ENCODE measurements at regions not wholly inside any gene's neighbourhood (a gene's known extent, or its start where the extent isn't known, plus 50 kb on each side); places are given as distances from the start of the nearest gene placed in this dataset.

DNA sequence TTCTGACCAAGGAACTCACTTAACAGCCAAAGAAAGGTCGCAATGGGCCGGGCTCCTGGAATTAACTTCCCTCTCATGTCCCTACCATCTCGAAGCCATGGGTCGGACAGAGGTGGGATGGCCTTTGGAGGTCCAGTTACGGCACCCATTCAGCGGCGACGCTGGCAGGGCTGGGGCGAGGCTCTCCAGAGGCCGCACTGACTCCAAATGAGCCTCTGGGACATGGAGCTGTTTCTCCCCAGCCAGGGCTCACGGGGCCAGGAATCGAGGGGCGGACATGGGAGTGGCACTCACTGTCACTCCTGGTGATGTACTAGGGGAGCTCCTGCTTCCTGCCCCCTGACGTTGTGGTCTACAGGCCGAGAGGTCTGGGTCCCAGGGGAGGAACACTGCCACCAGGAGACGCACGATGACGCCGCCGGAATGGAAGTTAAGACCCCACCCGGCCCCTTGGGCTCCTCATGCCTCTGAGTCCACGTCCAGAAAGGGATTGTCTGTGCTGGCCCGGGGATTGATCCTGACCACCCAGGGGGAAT is 60.7 kb upstream of the METRNL start:
- H3K27me3 ChIP-seq (ENCODE audit: control insufficient read depth, insufficient read depth, low read length) = no peaks in the 10 kb centered on the region
- H3K27ac ChIP-seq (ENCODE audit: low read length) = no peak overlapping the region
- no peak overlapping the region for H3K4me3 ChIP-seq (ENCODE audit: low read depth in 2 of 2, low read length in 2 of 2)
- TF ChIP-seq, protein P1, sequence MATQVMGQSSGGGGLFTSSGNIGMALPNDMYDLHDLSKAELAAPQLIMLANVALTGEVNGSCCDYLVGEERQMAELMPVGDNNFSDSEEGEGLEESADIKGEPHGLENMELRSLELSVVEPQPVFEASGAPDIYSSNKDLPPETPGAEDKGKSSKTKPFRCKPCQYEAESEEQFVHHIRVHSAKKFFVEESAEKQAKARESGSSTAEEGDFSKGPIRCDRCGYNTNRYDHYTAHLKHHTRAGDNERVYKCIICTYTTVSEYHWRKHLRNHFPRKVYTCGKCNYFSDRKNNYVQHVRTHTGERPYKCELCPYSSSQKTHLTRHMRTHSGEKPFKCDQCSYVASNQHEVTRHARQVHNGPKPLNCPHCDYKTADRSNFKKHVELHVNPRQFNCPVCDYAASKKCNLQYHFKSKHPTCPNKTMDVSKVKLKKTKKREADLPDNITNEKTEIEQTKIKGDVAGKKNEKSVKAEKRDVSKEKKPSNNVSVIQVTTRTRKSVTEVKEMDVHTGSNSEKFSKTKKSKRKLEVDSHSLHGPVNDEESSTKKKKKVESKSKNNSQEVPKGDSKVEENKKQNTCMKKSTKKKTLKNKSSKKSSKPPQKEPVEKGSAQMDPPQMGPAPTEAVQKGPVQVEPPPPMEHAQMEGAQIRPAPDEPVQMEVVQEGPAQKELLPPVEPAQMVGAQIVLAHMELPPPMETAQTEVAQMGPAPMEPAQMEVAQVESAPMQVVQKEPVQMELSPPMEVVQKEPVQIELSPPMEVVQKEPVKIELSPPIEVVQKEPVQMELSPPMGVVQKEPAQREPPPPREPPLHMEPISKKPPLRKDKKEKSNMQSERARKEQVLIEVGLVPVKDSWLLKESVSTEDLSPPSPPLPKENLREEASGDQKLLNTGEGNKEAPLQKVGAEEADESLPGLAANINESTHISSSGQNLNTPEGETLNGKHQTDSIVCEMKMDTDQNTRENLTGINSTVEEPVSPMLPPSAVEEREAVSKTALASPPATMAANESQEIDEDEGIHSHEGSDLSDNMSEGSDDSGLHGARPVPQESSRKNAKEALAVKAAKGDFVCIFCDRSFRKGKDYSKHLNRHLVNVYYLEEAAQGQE (IDR thresholded peaks at IDR 0.05; ENCODE audit: insufficient read depth in 1 of 2, low read depth in 2 of 2, low read length in 1 of 2) = no peak
- TF ChIP-seq SIN3A (IDR thresholded peaks at IDR 0.05; ENCODE audit: borderline replicate concordance, insufficient read depth, low read depth, low read length) (no peak), POLR2AphosphoS5 (IDR thresholded peaks at IDR 0.05; ENCODE audit: low read depth, low read length) (no peak), TCF7L2 (IDR thresholded peaks at IDR 0.05; ENCODE audit: low read depth, low read length) (no peak)
- TF ChIP-seq, protein P2, sequence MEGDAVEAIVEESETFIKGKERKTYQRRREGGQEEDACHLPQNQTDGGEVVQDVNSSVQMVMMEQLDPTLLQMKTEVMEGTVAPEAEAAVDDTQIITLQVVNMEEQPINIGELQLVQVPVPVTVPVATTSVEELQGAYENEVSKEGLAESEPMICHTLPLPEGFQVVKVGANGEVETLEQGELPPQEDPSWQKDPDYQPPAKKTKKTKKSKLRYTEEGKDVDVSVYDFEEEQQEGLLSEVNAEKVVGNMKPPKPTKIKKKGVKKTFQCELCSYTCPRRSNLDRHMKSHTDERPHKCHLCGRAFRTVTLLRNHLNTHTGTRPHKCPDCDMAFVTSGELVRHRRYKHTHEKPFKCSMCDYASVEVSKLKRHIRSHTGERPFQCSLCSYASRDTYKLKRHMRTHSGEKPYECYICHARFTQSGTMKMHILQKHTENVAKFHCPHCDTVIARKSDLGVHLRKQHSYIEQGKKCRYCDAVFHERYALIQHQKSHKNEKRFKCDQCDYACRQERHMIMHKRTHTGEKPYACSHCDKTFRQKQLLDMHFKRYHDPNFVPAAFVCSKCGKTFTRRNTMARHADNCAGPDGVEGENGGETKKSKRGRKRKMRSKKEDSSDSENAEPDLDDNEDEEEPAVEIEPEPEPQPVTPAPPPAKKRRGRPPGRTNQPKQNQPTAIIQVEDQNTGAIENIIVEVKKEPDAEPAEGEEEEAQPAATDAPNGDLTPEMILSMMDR (IDR thresholded peaks at IDR 0.05) = no peak
- no peaks in the 10 kb centered on the region for H3K36me3 ChIP-seq (ENCODE audit: control insufficient read depth, insufficient read depth, low read length)
- ATAC-seq (no peak), DNase-seq (ENCODE audit: low read depth, low spot score) (no peak)
- H3K4me1 ChIP-seq (ENCODE audit: control insufficient read depth, insufficient read depth, low read length) = no peaks in the 10 kb centered on the region
- H3K9me3 ChIP-seq (ENCODE audit: control insufficient read depth, insufficient read depth, low read depth, low read length) = no peaks in the 10 kb centered on the region
- BruUV-seq (replicated peaks) = no TSS peak
- in situ Hi-C loops (cut with HindIII; ENCODE audit: low pct_unique_long_range_greater_than_20kb, low sequenced_read_pairs) = no loop called here
- ChIA-PET CTCF (no interaction called here), POLR2A (no interaction called here)
- intact Hi-C loops (cut with micrococcal nuclease; ENCODE audit: unreplicated experiment) = no loop called here

DNA sequence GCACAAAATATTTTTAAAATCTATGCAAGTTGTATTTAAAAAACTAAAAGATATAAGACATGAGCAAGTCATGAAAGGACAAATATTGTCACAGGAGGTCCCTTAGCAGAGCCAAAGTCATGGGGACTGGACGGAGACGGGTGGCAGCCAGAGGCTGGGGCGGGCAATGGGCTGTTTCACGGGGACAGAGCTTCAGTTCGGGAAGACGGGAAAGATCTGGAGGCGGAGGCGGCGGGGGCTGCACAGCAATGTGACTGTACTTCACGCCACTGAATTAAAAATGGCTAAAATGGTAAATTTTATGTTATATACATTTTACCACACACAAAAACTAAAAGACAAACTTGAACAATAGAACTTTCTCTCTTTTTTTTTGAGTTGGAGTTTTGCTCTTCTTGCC is 60.0 kb upstream of the METRNL start:
- Histone ChIP-seq H3K4me1 (ENCODE audit: control insufficient read depth, insufficient read depth, low read length) (no peaks in the 10 kb centered on the region), H3K36me3 (ENCODE audit: control insufficient read depth, insufficient read depth, low read length) (no peaks in the 10 kb centered on the region), H3K27ac (ENCODE audit: low read length) (no peak overlapping the region), H3K9me3 (ENCODE audit: control insufficient read depth, insufficient read depth, low read depth, low read length) (no peaks in the 10 kb centered on the region), H3K4me3 (ENCODE audit: low read depth in 2 of 2, low read length in 2 of 2) (no peak overlapping the region), H3K27me3 (ENCODE audit: control insufficient read depth, insufficient read depth, low read length) (no peaks in the 10 kb centered on the region)
- CTCF ChIA-PET = no interaction called here
- TF ChIP-seq POLR2AphosphoS5 (IDR thresholded peaks at IDR 0.05; ENCODE audit: low read depth, low read length) = no peak
- TF ChIP-seq SIN3A (IDR thresholded peaks at IDR 0.05; ENCODE audit: borderline replicate concordance, insufficient read depth, low read depth, low read length) = no peak
- TF ChIP-seq TCF7L2 (IDR thresholded peaks at IDR 0.05; ENCODE audit: low read depth, low read length) = no peak
- TF ChIP-seq, protein P1 (IDR thresholded peaks at IDR 0.05; ENCODE audit: insufficient read depth in 1 of 2, low read depth in 2 of 2, low read length in 1 of 2) = no peak
- TF ChIP-seq, protein P2 (IDR thresholded peaks at IDR 0.05) = no peak
- intact Hi-C loops (cut with micrococcal nuclease; ENCODE audit: unreplicated experiment) (no loop called here), in situ Hi-C loops (cut with HindIII; ENCODE audit: low pct_unique_long_range_greater_than_20kb, low sequenced_read_pairs) (no loop called here)
- POLR2A ChIA-PET = no interaction called here
- ATAC-seq (no peak), DNase-seq (ENCODE audit: low read depth, low spot score) (no peak)
- BruUV-seq (replicated peaks) = no TSS peak
